Endodermal cell (in vitro differentiated cells): ENCODE measurements at regions not wholly inside any gene's neighbourhood (a gene's known extent, or its start where the extent isn't known, plus 50 kb on each side); places are given as distances from the start of the nearest gene placed in this dataset.

ENCODE experiments used
- DNase-seq: peaks from one replicate; pipeline ENCODE4 v3.0.0-alpha.2; 2017
- H3K27ac ChIP-seq: 2 replicates; pipeline ENCODE4 v1.5.1; 2013; ENCODE audit warnings: mild to moderate bottlenecking, low read depth, low read length, moderate library complexity
- H3K27me3 ChIP-seq: 2 replicates; pipeline ENCODE4 v1.6.1; 2013; ENCODE audit warnings: mild to moderate bottlenecking, low read length, moderate library complexity; ENCODE audit not compliant: insufficient read depth, control insufficient read depth, poor library complexity, severe bottlenecking
- H3K36me3 ChIP-seq: 2 replicates; pipeline ENCODE4 v1.7.0; 2013; ENCODE audit warnings: mild to moderate bottlenecking, low read length, moderate library complexity; ENCODE audit not compliant: control insufficient read depth, insufficient read depth
- H3K4me1 ChIP-seq: one replicate; pipeline ENCODE4 v1.7.0; 2013; ENCODE audit warnings: low read length; ENCODE audit not compliant: control insufficient read depth, insufficient read depth
- H3K4me3 ChIP-seq: 2 replicates; pipeline ENCODE4 v1.5.1; 2013; ENCODE audit warnings: mild to moderate bottlenecking, low read length, moderate library complexity
- H3K9ac ChIP-seq: 2 replicates; pipeline ENCODE4 v1.6.1; 2013; ENCODE audit warnings: mild to moderate bottlenecking, low read length, moderate library complexity; ENCODE audit not compliant: poor library complexity, severe bottlenecking; ENCODE audit errors: extremely low read depth
- H3K9me3 ChIP-seq: 2 replicates; pipeline ENCODE4 v1.6.1; 2013; ENCODE audit warnings: mild to moderate bottlenecking, low read length, moderate library complexity; ENCODE audit not compliant: control insufficient read depth
- H3K27ac Mint-ChIP-seq: 2 replicates; pipeline ENCODE4 v1.8.0; 2020; ENCODE audit warnings: mixed read lengths
- H3K27me3 Mint-ChIP-seq: 2 replicates; pipeline ENCODE4 v1.8.0; 2021; ENCODE audit warnings: mild to moderate bottlenecking, mixed read lengths; ENCODE audit not compliant: insufficient read depth
- H3K36me3 Mint-ChIP-seq: 2 replicates; pipeline ENCODE4 v1.8.0; 2020; ENCODE audit warnings: low read depth, mixed read lengths
- H3K4me1 Mint-ChIP-seq: 2 replicates; pipeline ENCODE4 v1.8.0; 2020; ENCODE audit warnings: mixed read lengths
- H3K4me3 Mint-ChIP-seq: 2 replicates; pipeline ENCODE4 v1.8.0; 2020; ENCODE audit warnings: mild to moderate bottlenecking, moderate library complexity, mixed read lengths
- H3K9me3 Mint-ChIP-seq: 2 replicates; pipeline ENCODE4 v1.8.0; 2020; ENCODE audit warnings: mild to moderate bottlenecking, mixed read lengths
- CTCF ChIP-seq: fragments of 200-600 bp; sonication (generic); conservative IDR thresholded peaks from 2 replicates; pipeline ENCODE4 v1.5.0; 2021; ENCODE audit warnings: antibody characterized with exemption, mild to moderate bottlenecking
- WGBS, 2 experiments: methylation state at CpG; one replicate each; pipeline versions ENCODE4 v1.1.5 to v1.1.7; 2013; ENCODE audit warnings: missing lambda C conversion rate in 2 of 2, mixed read lengths in 1 of 2; ENCODE audit not compliant: insufficient coverage in 1 of 2, insufficient read length in 1 of 2; 5-methylcytosine and 5-hydroxymethylcytosine counted together

GRCh38 chr21:22174746-22175145 lies 1176.5 kb downstream of the NCAM2 start:
- Histone ChIP-seq H3K9me3 (no peaks in the 10 kb centered on the region), H3K9ac (no peak overlapping the region), H3K4me3 (no peak overlapping the region), H3K27ac (no peak overlapping the region), H3K36me3 (no peaks in the 10 kb centered on the region), H3K27me3 (no peaks in the 10 kb centered on the region), H3K4me1 (no peaks in the 10 kb centered on the region)
- no peaks in the 10 kb centered on the region for H3K27me3 Mint-ChIP-seq
- TF ChIP-seq CTCF = no peak
- WGBS, 2 experiments = 83 to 89% methylated on average over 1 of the region's 1 CpG
- H3K36me3 Mint-ChIP-seq = no peaks in the 10 kb centered on the region
- peaks cover 3% of the 10 kb centered on the region for H3K4me1 Mint-ChIP-seq
- no peak overlapping the region for H3K27ac Mint-ChIP-seq
- DNase-seq = no peak
- H3K9me3 Mint-ChIP-seq = no peaks in the 10 kb centered on the region
- no peak overlapping the region for H3K4me3 Mint-ChIP-seq

GRCh38 chr21:22189278-22189677 lies 1191.1 kb downstream of the NCAM2 start:
- H3K27me3 Mint-ChIP-seq = no peaks in the 10 kb centered on the region
- H3K27ac Mint-ChIP-seq = no peak overlapping the region
- WGBS, 2 experiments = 96% methylated on average over 4 of the region's 6 CpGs; no CpG with 5 or more reads in 1 of the 2 experiments

GRCh38 chr21:22191581-22191980 lies 1193.4 kb downstream of the NCAM2 start:
- Mint-ChIP-seq H3K36me3 (no peaks in the 10 kb centered on the region), H3K27me3 (no peaks in the 10 kb centered on the region), H3K4me1 (no peaks in the 10 kb centered on the region), H3K27ac (no peak overlapping the region), H3K4me3 (no peak overlapping the region), H3K9me3 (peaks cover 14% of the 10 kb centered on the region)
- no peaks in the 10 kb centered on the region for H3K9me3 ChIP-seq
- TF ChIP-seq CTCF = no peak
- WGBS, 2 experiments = 68% methylated on average over 1 of the region's 1 CpG; no CpG with 5 or more reads in 1 of the 2 experiments
- H3K27ac ChIP-seq = no peak overlapping the region
- H3K4me3 ChIP-seq = no peak overlapping the region
- no peak for DNase-seq
- no peaks in the 10 kb centered on the region for H3K4me1 ChIP-seq
- H3K27me3 ChIP-seq = no peaks in the 10 kb centered on the region
- no peak overlapping the region for H3K9ac ChIP-seq
- H3K36me3 ChIP-seq = no peaks in the 10 kb centered on the region

More at GRCh38 chr21:22189278-22189677, 1191.1 kb downstream of the NCAM2 start:
- H3K9me3 ChIP-seq = no peaks in the 10 kb centered on the region
- H3K27ac ChIP-seq = no peak overlapping the region
- H3K27me3 ChIP-seq = no peaks in the 10 kb centered on the region
- no peak overlapping the region for H3K9ac ChIP-seq
- no peaks in the 10 kb centered on the region for H3K36me3 ChIP-seq
- no peak overlapping the region for H3K4me3 Mint-ChIP-seq
- no peaks in the 10 kb centered on the region for H3K36me3 Mint-ChIP-seq
- no peak for DNase-seq
- no peaks in the 10 kb centered on the region for H3K4me1 Mint-ChIP-seq
- H3K4me3 ChIP-seq = no peak overlapping the region
- no peak for TF ChIP-seq CTCF
- H3K9me3 Mint-ChIP-seq = peaks cover 5% of the 10 kb centered on the region
- H3K4me1 ChIP-seq = no peaks in the 10 kb centered on the region
